H9 (cell line): ENCODE measurements at regions not wholly inside any gene's neighbourhood (a gene's known extent, or its start where the extent isn't known, plus 50 kb on each side); places are given as distances from the start of the nearest gene placed in this dataset.
A peak's percentile ranks its signal among the peaks of the same experiment; 100 is the strongest.

ENCODE experiments used
- DNase-seq: peaks from one replicate; pipeline ENCODE4 v3.0.0-alpha.2; 2017
- H2AFZ ChIP-seq: one replicate; pipeline ENCODE4 v1.6.1; 2013; ENCODE audit warnings: mild to moderate bottlenecking, low read length, control low read depth, moderate library complexity
- H2AK5ac ChIP-seq: 2 replicates; pipeline ENCODE4 v1.6.1; 2013; ENCODE audit warnings: low read length, control low read depth, mixed read lengths; ENCODE audit not compliant: insufficient read length
- H2BK120ac ChIP-seq: one replicate; pipeline ENCODE4 v1.6.1; 2013; ENCODE audit warnings: low read depth, mild to moderate bottlenecking, low read length, control low read depth, inconsistent platforms; ENCODE audit not compliant: poor library complexity, severe bottlenecking
- H2BK12ac ChIP-seq: 2 replicates; pipeline ENCODE4 v1.6.1; 2013; ENCODE audit warnings: low read length, control low read depth, mixed read lengths, low read depth; ENCODE audit not compliant: insufficient read length
- H2BK15ac ChIP-seq: 2 replicates; pipeline ENCODE4 v1.6.1; 2013; ENCODE audit warnings: low read depth, low read length, control low read depth
- H2BK20ac ChIP-seq: one replicate; pipeline ENCODE4 v1.6.1; 2013; ENCODE audit warnings: low read depth, mild to moderate bottlenecking, low read length, control low read depth, inconsistent platforms; ENCODE audit not compliant: poor library complexity, severe bottlenecking
- H2BK5ac ChIP-seq: 2 replicates; pipeline ENCODE4 v1.6.1; 2013; ENCODE audit warnings: low read length, control low read depth, mixed read lengths; ENCODE audit not compliant: insufficient read length
- H3K14ac ChIP-seq: 2 replicates; pipeline ENCODE4 v1.6.1; 2013; ENCODE audit warnings: low read length, control low read depth; ENCODE audit not compliant: insufficient read depth
- H3K18ac ChIP-seq: 2 replicates; pipeline ENCODE4 v1.6.1; 2013; ENCODE audit warnings: low read depth, mild to moderate bottlenecking, mixed read lengths, low read length, control low read depth; ENCODE audit not compliant: insufficient read length
- H3K23ac ChIP-seq: 2 replicates; pipeline ENCODE4 v1.6.1; 2013; ENCODE audit warnings: low read length, control low read depth, mixed read lengths, low read depth; ENCODE audit not compliant: insufficient read length
- H3K23me2 ChIP-seq: 2 replicates; pipeline ENCODE4 v1.6.1; 2013; ENCODE audit warnings: low read depth, mild to moderate bottlenecking, mixed read lengths, low read length, control low read depth; ENCODE audit not compliant: insufficient read length, poor library complexity, severe bottlenecking
- H3K27ac ChIP-seq: 2 replicates; pipeline ENCODE4 v1.5.1; 2013; ENCODE audit warnings: low read length, control low read depth, mixed read lengths, low read depth; ENCODE audit not compliant: insufficient read length
- H3K27me3 ChIP-seq: 2 replicates; pipeline ENCODE4 v1.6.1; 2013; ENCODE audit warnings: low read length, control low read depth, inconsistent platforms; ENCODE audit not compliant: insufficient read depth
- H3K4ac ChIP-seq: 2 replicates; pipeline ENCODE4 v1.6.1; 2013; ENCODE audit warnings: low read depth, mild to moderate bottlenecking, control low read depth, inconsistent platforms, low read length, moderate library complexity
- H3K4me1 ChIP-seq: 2 replicates; pipeline ENCODE4 v1.6.1; 2013; ENCODE audit warnings: low read length, control low read depth, inconsistent platforms; ENCODE audit not compliant: insufficient read depth
- H3K4me2 ChIP-seq: 2 replicates; pipeline ENCODE4 v1.6.1; 2013; ENCODE audit warnings: low read length, control low read depth, mixed read lengths; ENCODE audit not compliant: insufficient read length, insufficient read depth
- H3K56ac ChIP-seq: 2 replicates; pipeline ENCODE4 v1.6.1; 2013; ENCODE audit warnings: low read depth, mild to moderate bottlenecking, mixed read lengths, low read length, control low read depth; ENCODE audit not compliant: insufficient read length
- H3K79me1 ChIP-seq: 2 replicates; pipeline ENCODE4 v1.6.1; 2013; ENCODE audit warnings: low read depth, mild to moderate bottlenecking, moderate library complexity, low read length, control low read depth, inconsistent platforms; ENCODE audit not compliant: insufficient read depth, poor library complexity, severe bottlenecking
- H3K79me2 ChIP-seq: 2 replicates; pipeline ENCODE4 v1.6.1; 2013; ENCODE audit warnings: low read length, control low read depth, inconsistent platforms; ENCODE audit not compliant: insufficient read depth
- H3K9ac ChIP-seq: 2 replicates; pipeline ENCODE4 v1.6.1; 2013; ENCODE audit warnings: low read length, control low read depth, mixed read lengths; ENCODE audit not compliant: insufficient read length; ENCODE audit errors: extremely low read depth
- H3K9me3 ChIP-seq: one replicate; pipeline ENCODE4 v1.6.1; 2013; ENCODE audit warnings: low read depth, low read length, inconsistent platforms; ENCODE audit not compliant: control insufficient read depth
- H3T11ph ChIP-seq: one replicate; pipeline ENCODE4 v1.6.1; 2013; ENCODE audit warnings: mild to moderate bottlenecking, low read length, control low read depth, inconsistent platforms
- H4K20me1 ChIP-seq: one replicate; pipeline ENCODE4 v1.6.1; 2013; ENCODE audit not compliant: control insufficient read depth, insufficient read length, insufficient read depth
- H4K5ac ChIP-seq: 2 replicates; pipeline ENCODE4 v1.6.1; 2013; ENCODE audit warnings: low read depth, mild to moderate bottlenecking, mixed read lengths, low read length, control low read depth; ENCODE audit not compliant: insufficient read length
- H4K8ac ChIP-seq: replicated peaks from 2 replicates; pipeline ENCODE4 v1.6.1; 2013; ENCODE audit warnings: low read length, control low read depth, mixed read lengths, low read depth; ENCODE audit not compliant: insufficient read length
- H4K91ac ChIP-seq: 2 replicates; pipeline ENCODE4 v1.6.1; 2013; ENCODE audit warnings: low read depth, mild to moderate bottlenecking, moderate library complexity, mixed read lengths, low read length, control low read depth; ENCODE audit not compliant: insufficient read length
- H3K27ac Mint-ChIP-seq, 3 experiments: 2 replicates in 2 of 3; 3 replicates in 1 of 3; pipeline ENCODE4 v1.8.0; 2020 to 2021; ENCODE audit warnings: mixed read lengths in 3 of 3, mild to moderate bottlenecking in 1 of 3, moderate library complexity in 1 of 3
- H3K27me3 Mint-ChIP-seq: 2 replicates; pipeline ENCODE4 v1.8.0; 2021; ENCODE audit warnings: low read depth, mild to moderate bottlenecking, moderate library complexity, mixed read lengths
- H3K36me3 Mint-ChIP-seq, 3 experiments: 2 replicates in 2 of 3; 3 replicates in 1 of 3; pipeline ENCODE4 v1.8.0; 2020 to 2021; ENCODE audit warnings: low read depth in 3 of 3, mixed read lengths in 3 of 3; ENCODE audit not compliant: insufficient read depth in 1 of 3
- H3K4me1 Mint-ChIP-seq, 2 experiments: 2 replicates each; pipeline ENCODE4 v1.8.0; 2020; ENCODE audit warnings: mixed read lengths in 2 of 2
- H3K4me3 Mint-ChIP-seq, 2 experiments: 2 replicates in 1 of 2; 3 replicates in 1 of 2; pipeline ENCODE4 v1.8.0; 2020 to 2021; ENCODE audit warnings: mild to moderate bottlenecking in 2 of 2, mixed read lengths in 2 of 2, moderate library complexity in 1 of 2
- H3K9me3 Mint-ChIP-seq, 2 experiments: 2 replicates in 1 of 2; 3 replicates in 1 of 2; pipeline ENCODE4 v1.8.0; 2020; ENCODE audit warnings: mild to moderate bottlenecking in 2 of 2, mixed read lengths in 2 of 2, moderate library complexity in 1 of 2
- WGBS: extraction: QIAGEN DNeasy Blood & Tissue Kit; methylation state at CpG from one replicate; pipeline ENCODE4 v1.1.7; 2013; ENCODE audit warnings: missing lambda C conversion rate, low lambda C conversion rate, mixed read lengths; ENCODE audit not compliant: insufficient read length; ENCODE audit errors: extremely low coverage; 5-methylcytosine and 5-hydroxymethylcytosine counted together
- TF ChIP-seq, protein P1 (sequence below): fragments of 200-600 bp; sonication (generic); conservative IDR thresholded peaks from 3 replicates; pipeline ENCODE4 v1.8.0; 2021; ENCODE audit warnings: antibody characterized with exemption, mild to moderate bottlenecking

DNA sequence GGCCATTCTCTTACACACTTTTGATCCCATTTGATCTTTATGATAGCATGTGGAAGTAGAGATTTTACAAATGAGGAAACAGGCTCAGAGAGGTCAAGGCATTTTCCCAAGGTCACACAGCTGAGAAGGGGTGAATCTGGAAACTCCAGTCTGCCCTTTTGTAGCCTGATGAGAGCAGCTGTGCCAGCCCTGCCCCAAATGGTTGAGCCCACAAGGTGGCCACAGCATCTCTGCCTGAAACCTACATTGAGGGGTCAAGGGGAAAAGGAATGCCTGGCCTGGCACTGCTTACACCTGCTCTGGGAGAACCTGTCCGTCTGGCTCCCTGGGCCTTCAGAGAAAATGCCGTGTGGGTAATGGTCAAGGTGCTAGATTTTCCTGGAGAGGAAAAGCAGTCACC is 200.2 kb upstream of the LINGO1 start:
- TF ChIP-seq, protein P1, sequence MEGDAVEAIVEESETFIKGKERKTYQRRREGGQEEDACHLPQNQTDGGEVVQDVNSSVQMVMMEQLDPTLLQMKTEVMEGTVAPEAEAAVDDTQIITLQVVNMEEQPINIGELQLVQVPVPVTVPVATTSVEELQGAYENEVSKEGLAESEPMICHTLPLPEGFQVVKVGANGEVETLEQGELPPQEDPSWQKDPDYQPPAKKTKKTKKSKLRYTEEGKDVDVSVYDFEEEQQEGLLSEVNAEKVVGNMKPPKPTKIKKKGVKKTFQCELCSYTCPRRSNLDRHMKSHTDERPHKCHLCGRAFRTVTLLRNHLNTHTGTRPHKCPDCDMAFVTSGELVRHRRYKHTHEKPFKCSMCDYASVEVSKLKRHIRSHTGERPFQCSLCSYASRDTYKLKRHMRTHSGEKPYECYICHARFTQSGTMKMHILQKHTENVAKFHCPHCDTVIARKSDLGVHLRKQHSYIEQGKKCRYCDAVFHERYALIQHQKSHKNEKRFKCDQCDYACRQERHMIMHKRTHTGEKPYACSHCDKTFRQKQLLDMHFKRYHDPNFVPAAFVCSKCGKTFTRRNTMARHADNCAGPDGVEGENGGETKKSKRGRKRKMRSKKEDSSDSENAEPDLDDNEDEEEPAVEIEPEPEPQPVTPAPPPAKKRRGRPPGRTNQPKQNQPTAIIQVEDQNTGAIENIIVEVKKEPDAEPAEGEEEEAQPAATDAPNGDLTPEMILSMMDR = no peak
- Mint-ChIP-seq H3K4me3 (no peak overlapping the region), H3K27ac (peak overlapping the region in 1 of 3 experiments; percentile 31; a peak in 1 of 7 replicates), H3K36me3 (no peaks in the 10 kb centered on the region), H3K9me3 (no peaks in the 10 kb centered on the region), H3K27me3 (peaks cover 4% of the 10 kb centered on the region), H3K4me1 (peaks cover 14 to 33% of the 10 kb centered on the region in 2 experiments)
- Histone ChIP-seq H3K23me2 (no peaks in the 10 kb centered on the region), H3K14ac (no peak overlapping the region), H3K9me3 (no peaks in the 10 kb centered on the region), H2BK120ac (no peak overlapping the region), H3K4me1 (no peaks in the 10 kb centered on the region), H3K56ac (no peak overlapping the region), H3K27me3 (no peaks in the 10 kb centered on the region), H4K20me1 (no peaks in the 10 kb centered on the region), H2AK5ac (no peak overlapping the region), H3K79me1 (no peaks in the 10 kb centered on the region), H3K27ac (no peak overlapping the region), H3K79me2 (no peaks in the 10 kb centered on the region), H3K4ac (no peak overlapping the region), H2BK12ac (no peak overlapping the region), H4K8ac (no peak overlapping the region), H2BK20ac (no peak overlapping the region), H2BK15ac (no peak overlapping the region), H3K9ac (no peak overlapping the region), H2BK5ac (no peak overlapping the region), H3T11ph (no peak overlapping the region), H3K4me2 (no peak overlapping the region), H4K91ac (no peak overlapping the region), H3K23ac (no peak overlapping the region), H2AFZ (no peak overlapping the region), H3K18ac (no peak overlapping the region), H4K5ac (no peak overlapping the region)
- DNase-seq = no peak
- WGBS = no CpG with 5 or more reads among the region's 2 CpGs
